ENCODE measurements at regions not wholly inside any gene's neighbourhood (a gene's known extent, or its start where the extent isn't known, plus 50 kb on each side); places are given as distances from the start of the nearest gene placed in this dataset.

DNA sequence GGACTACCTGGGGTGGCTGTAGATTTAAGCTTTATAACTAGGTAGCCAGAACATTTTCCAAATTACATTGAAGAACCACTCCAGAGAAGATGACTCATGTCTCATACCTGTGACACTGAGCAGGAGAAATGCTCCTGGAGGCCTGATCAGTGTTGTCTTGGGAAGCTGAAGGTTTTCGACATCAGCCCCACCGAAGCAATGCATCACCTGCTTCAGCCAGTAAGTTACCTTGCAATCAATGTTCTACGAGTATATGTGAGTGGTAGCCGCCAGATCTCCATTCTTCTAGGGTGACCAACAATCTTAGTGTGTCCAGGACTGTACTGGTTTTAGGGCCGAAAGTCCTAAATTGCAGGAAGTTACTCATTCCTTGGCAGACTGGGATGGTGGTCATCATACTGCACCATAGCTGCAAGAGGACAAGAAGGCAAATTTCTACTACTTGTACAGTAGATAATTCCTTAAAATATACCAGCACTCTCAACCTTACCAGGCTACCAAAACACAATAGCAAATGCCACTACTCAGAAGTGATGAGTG lies 109.3 kb upstream of the LINC00305 start:
- H3K36me3 ChIP-seq, result no peaks in the 10 kb centered on the region
- DNase-seq (ENCODE audit: low spot score), result no peak
- no peaks in the 10 kb centered on the region for H3K4me1 ChIP-seq
- H3K27me3 ChIP-seq, result no peaks in the 10 kb centered on the region
- TF ChIP-seq, protein P1, sequence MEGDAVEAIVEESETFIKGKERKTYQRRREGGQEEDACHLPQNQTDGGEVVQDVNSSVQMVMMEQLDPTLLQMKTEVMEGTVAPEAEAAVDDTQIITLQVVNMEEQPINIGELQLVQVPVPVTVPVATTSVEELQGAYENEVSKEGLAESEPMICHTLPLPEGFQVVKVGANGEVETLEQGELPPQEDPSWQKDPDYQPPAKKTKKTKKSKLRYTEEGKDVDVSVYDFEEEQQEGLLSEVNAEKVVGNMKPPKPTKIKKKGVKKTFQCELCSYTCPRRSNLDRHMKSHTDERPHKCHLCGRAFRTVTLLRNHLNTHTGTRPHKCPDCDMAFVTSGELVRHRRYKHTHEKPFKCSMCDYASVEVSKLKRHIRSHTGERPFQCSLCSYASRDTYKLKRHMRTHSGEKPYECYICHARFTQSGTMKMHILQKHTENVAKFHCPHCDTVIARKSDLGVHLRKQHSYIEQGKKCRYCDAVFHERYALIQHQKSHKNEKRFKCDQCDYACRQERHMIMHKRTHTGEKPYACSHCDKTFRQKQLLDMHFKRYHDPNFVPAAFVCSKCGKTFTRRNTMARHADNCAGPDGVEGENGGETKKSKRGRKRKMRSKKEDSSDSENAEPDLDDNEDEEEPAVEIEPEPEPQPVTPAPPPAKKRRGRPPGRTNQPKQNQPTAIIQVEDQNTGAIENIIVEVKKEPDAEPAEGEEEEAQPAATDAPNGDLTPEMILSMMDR (IDR thresholded peaks at IDR 0.05), result no peak
- no peaks in the 10 kb centered on the region for H3K9me3 ChIP-seq
- no peak overlapping the region for H3K27ac ChIP-seq
- no peak overlapping the region for H3K4me3 ChIP-seq

DNA sequence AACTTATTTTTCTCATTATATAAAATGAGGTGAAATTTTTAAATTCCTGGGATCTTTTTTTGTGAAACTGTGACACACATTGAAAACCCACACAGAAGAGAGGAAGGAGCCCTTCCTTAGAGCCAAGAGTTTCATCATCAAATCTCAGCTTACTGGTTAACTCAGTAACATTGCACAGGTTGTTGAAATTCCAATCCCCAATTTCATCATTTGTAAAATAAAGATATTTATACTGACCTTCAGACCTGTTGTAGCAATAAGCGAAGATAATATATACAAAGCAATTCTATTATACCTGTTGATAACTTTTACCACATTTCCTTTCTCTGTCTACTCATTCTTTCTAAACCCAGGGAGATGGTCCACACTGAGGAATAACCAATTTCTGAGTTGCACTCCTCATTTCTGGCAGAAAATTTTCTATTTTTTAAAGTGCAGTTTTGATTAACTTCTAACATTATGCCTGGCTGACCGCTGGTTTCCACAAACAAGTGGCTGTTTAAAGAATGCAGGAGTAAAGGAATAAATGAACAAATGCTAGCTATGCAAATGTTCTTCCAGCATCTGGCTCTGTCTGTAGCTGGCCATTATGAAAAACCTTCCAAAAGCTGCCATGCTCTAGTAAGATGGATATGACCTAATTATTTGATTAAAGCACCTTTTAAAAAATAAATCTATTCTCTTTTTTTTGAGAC lies 105.7 kb upstream of the LINC00305 start:
- DNase-seq (ENCODE audit: low spot score), result no peak
- Histone ChIP-seq H3K27me3 (no peaks in the 10 kb centered on the region), H3K27ac (no peak overlapping the region), H3K4me3 (no peak overlapping the region), H3K9me3 (no peaks in the 10 kb centered on the region), H3K36me3 (no peaks in the 10 kb centered on the region), H3K4me1 (no peaks in the 10 kb centered on the region)
- TF ChIP-seq, protein P1 (IDR thresholded peaks at IDR 0.05), result no peak

DNA sequence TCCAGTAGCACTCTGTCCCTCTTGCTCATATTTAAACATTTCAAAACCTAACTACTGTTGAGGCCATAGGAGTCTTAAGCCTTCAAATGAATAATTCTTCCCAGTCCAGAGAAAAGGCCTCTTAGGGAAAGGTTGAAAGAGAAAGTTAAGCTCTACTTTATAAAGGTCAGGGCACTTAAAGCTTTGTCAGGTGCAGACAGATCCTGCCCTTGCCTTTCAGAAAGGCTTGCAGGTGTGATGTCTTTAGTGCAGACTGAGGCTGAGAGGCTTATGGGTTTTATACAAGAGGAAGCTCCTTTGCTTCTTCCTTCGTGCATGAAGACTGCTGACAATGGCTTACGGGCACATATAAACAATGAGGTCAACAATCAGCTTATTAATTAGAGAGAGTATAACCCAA lies 105.0 kb upstream of the LINC00305 start:
- Histone ChIP-seq H3K9me3 (no peaks in the 10 kb centered on the region), H3K27me3 (no peaks in the 10 kb centered on the region), H3K4me3 (no peak overlapping the region), H3K4me1 (no peaks in the 10 kb centered on the region), H3K27ac (no peak overlapping the region), H3K36me3 (no peaks in the 10 kb centered on the region)
- TF ChIP-seq, protein P1 (IDR thresholded peaks at IDR 0.05), result no peak
- DNase-seq (ENCODE audit: low spot score), result no peak

DNA sequence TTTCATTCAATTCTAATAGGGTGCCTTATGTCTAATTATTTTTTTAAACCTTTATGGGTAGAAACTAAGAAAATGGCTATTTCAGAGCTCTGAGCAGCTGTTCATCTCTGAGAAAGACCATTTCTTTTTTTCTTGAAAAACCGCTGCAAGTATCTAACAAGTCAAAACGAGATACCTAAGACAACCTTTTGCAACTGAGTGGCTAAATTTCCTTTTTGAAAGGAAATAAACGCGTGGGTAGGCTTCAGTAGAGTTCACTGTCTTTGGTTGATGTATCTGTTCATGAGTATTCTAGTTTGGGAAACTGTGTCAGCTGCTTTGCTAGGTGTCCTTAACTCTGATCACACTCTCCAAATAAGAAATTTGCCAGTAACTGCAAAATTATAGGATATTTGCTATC lies 104.3 kb upstream of the LINC00305 start:
- DNase-seq (ENCODE audit: low spot score), result no peak
- Histone ChIP-seq H3K4me1 (no peaks in the 10 kb centered on the region), H3K27ac (no peak overlapping the region), H3K4me3 (no peak overlapping the region), H3K27me3 (no peaks in the 10 kb centered on the region), H3K36me3 (no peaks in the 10 kb centered on the region), H3K9me3 (no peaks in the 10 kb centered on the region)
- TF ChIP-seq, protein P1 (IDR thresholded peaks at IDR 0.05), result no peak

DNA sequence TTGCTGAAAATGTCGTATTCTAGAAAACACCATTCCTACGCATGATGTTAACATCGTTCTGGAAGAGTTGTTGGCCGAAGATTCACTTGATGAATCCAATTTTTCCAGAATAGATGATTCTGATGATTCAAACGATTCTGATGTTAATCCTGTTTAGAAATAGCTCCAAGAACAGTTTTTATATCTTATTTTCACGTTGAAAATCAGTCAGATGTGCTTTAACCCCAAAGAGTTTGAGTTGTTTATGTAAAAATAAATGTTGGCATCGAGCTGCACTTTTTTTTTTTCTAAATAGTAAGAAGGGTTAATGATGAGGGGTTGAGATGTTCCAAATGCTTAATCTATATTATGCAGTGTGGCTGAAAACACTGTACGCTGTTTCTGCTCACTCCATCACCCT lies 99.9 kb upstream of the LINC00305 start:
- Histone ChIP-seq H3K27me3 (no peaks in the 10 kb centered on the region), H3K36me3 (no peaks in the 10 kb centered on the region), H3K4me1 (peaks cover 0 to 7% of the 10 kb centered on the region in 2 donors), H3K4me3 (no peak overlapping the region), H3K27ac (no peak overlapping the region), H3K9me3 (no peaks in the 10 kb centered on the region)
- TF ChIP-seq, protein P1 (IDR thresholded peaks at IDR 0.05), result no peak
- no peak for DNase-seq (ENCODE audit: low spot score)

Measured in right atrium auricular region (tissue), 2 donors.